Neural crest cell (in vitro differentiated cells): ENCODE measurements at regions not wholly inside any gene's neighbourhood (a gene's known extent, or its start where the extent isn't known, plus 50 kb on each side); places are given as distances from the start of the nearest gene placed in this dataset.

Source experiments
- DNase-seq: peaks from one replicate; pipeline ENCODE4 v3.0.0; 2021; ENCODE audit warnings: low read depth, mixed read lengths, low spot score
- H3K27ac Mint-ChIP-seq: one replicate; pipeline ENCODE4 v1.8.0; 2021; ENCODE audit warnings: mild to moderate bottlenecking, mixed read lengths; ENCODE audit not compliant: unreplicated experiment
- H3K27me3 Mint-ChIP-seq: 2 replicates; pipeline ENCODE4 v1.8.0; 2021; ENCODE audit warnings: low read depth, mild to moderate bottlenecking, mixed read lengths
- H3K36me3 Mint-ChIP-seq: 2 replicates; pipeline ENCODE4 v1.8.0; 2021; ENCODE audit warnings: low read depth, mild to moderate bottlenecking, mixed read lengths
- H3K4me1 Mint-ChIP-seq: 2 replicates; pipeline ENCODE4 v1.8.0; 2021; ENCODE audit warnings: mixed read lengths
- H3K4me3 Mint-ChIP-seq: one replicate; pipeline ENCODE4 v1.8.0; 2021; ENCODE audit warnings: mild to moderate bottlenecking, mixed read lengths
- H3K9me3 Mint-ChIP-seq: 2 replicates; pipeline ENCODE4 v1.8.0; 2021; ENCODE audit warnings: mixed read lengths
- TF ChIP-seq, protein P1 (sequence below): fragments of 200-600 bp; sonication (generic); conservative IDR thresholded peaks from 2 replicates; pipeline ENCODE4 v1.5.0; 2021; ENCODE audit warnings: antibody characterized with exemption, mild to moderate bottlenecking

DNA sequence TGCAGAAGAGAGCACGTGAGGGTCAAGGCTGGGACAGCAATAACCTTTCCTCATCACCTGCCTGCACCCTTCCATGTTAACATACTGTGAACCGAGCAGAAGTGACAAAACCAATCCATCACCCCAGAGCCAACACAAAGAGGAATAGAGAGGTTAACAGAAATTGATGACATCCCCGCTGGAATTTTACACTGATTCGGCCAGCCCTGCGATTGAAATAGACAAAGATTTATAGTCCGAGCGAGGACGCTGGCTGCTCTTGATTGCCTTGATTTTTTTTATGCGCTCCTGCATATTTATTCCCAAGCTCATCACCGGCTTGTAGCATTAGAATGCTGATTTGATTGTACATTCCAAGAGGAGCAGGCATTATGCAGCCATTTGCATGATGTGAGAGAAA, 729.7 kb downstream of the BCL11B start:
- no peak for DNase-seq
- H3K9me3 Mint-ChIP-seq, result no peaks in the 10 kb centered on the region
- H3K4me3 Mint-ChIP-seq, result no peak overlapping the region

DNA sequence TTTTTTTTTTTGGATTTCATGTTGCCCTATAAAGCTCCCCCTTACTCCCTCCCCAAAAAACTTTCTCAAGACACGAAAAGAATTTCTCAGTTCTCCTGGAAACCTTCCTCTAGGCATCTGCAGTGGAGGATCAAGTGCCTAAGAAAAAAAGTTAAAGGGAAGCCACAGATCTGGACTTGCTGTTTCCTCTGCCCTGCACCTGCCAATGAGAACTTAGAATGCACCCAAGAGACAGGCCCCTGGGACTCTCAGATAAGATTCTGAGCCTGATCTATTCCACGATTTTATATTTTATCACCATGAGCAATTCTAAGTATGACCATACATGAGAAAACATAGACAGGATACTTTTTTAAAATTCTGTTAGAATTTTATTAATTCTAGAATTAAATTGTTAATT, 728.9 kb downstream of the BCL11B start:
- no peak for DNase-seq
- Mint-ChIP-seq H3K27me3 (no peaks in the 10 kb centered on the region), H3K4me1 (no peaks in the 10 kb centered on the region), H3K36me3 (no peaks in the 10 kb centered on the region), H3K4me3 (no peak overlapping the region), H3K9me3 (no peaks in the 10 kb centered on the region), H3K27ac (no peak overlapping the region)
- TF ChIP-seq, protein P1, sequence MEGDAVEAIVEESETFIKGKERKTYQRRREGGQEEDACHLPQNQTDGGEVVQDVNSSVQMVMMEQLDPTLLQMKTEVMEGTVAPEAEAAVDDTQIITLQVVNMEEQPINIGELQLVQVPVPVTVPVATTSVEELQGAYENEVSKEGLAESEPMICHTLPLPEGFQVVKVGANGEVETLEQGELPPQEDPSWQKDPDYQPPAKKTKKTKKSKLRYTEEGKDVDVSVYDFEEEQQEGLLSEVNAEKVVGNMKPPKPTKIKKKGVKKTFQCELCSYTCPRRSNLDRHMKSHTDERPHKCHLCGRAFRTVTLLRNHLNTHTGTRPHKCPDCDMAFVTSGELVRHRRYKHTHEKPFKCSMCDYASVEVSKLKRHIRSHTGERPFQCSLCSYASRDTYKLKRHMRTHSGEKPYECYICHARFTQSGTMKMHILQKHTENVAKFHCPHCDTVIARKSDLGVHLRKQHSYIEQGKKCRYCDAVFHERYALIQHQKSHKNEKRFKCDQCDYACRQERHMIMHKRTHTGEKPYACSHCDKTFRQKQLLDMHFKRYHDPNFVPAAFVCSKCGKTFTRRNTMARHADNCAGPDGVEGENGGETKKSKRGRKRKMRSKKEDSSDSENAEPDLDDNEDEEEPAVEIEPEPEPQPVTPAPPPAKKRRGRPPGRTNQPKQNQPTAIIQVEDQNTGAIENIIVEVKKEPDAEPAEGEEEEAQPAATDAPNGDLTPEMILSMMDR, result no peak

More for the DNA sequence above, 729.7 kb downstream of the BCL11B start:
- H3K4me1 Mint-ChIP-seq, result no peaks in the 10 kb centered on the region
- no peaks in the 10 kb centered on the region for H3K36me3 Mint-ChIP-seq
- H3K27ac Mint-ChIP-seq, result no peak overlapping the region
- TF ChIP-seq, protein P1, result no peak
- H3K27me3 Mint-ChIP-seq, result no peaks in the 10 kb centered on the region

DNA sequence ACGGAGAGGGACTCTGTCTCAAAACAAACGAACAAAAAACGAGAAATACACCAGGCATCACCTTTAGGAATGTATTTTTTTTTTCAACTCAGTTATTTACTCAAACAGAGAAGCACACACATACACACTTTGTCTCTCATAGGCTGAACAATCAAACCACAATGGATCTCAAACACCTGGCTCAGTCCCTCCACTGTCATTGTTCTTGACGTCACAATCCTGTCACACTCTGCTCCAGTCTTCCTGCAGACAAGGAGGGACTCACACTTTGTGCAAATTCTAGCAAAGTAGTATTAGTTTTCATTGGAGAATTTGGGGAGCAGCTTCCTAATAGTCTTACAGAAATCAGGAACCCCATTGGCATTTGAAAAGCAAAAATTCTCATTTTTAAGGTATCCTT, 727.8 kb downstream of the BCL11B start:
- H3K27ac Mint-ChIP-seq, result no peak overlapping the region
- no peaks in the 10 kb centered on the region for H3K4me1 Mint-ChIP-seq
- no peaks in the 10 kb centered on the region for H3K27me3 Mint-ChIP-seq
- no peak for DNase-seq
- TF ChIP-seq, protein P1, result no peak
- H3K4me3 Mint-ChIP-seq, result no peak overlapping the region
- no peaks in the 10 kb centered on the region for H3K36me3 Mint-ChIP-seq
- no peaks in the 10 kb centered on the region for H3K9me3 Mint-ChIP-seq

DNA sequence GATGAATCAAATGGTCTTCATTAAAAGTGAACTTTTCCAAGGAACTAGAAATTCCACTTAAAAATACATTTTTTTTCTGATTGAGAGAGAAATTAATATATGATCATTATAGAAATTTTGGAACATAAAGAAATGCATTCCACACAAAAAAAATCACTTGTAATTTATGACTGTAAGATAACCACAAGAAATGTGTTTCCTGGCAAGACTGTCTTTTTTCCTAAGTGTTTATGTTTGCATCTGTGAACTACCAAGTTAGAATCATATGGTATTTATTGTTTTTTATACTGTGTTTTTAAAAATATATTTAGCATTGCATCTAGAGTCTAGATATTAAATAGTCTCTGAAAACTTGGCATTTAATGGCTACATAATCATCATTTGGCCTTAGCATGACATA, 726.8 kb downstream of the BCL11B start:
- Mint-ChIP-seq H3K27ac (no peak overlapping the region), H3K36me3 (no peaks in the 10 kb centered on the region), H3K4me1 (no peaks in the 10 kb centered on the region), H3K4me3 (no peak overlapping the region), H3K9me3 (no peaks in the 10 kb centered on the region), H3K27me3 (no peaks in the 10 kb centered on the region)
- DNase-seq, result no peak
- TF ChIP-seq, protein P1, result no peak

DNA sequence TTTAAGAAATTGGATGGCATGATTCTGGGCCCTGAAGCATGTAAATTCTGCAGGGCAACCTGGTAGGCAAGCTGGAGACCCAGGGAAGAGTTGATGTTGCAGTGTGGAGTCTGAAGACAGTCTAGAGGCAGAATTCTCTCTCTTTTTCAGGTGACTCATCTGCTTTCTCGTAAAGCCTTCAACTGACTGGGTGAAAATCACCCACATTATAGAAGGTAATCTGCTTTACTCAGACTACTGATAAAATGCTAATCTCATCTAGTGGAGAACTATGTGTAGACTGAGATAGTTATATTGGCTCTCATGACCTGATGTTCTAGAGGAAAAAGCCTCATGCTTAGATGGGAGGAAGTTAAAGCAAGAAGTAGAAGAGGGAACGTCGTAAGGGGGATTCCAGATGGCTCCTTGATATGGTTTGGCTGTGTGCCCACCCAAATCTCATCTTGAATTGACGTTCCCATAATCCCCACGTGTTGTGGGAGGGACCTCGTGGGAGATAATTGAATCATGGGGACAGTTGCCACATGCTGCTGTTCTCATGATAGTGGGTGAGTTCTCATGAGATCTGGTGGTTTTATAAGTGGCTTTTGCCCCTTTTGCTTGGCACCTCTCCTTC, 723.8 kb downstream of the BCL11B start:
- no peak overlapping the region for H3K27ac Mint-ChIP-seq
- no peaks in the 10 kb centered on the region for H3K36me3 Mint-ChIP-seq
- no peak overlapping the region for H3K4me3 Mint-ChIP-seq
- DNase-seq, result no peak
- H3K9me3 Mint-ChIP-seq, result no peaks in the 10 kb centered on the region
- H3K4me1 Mint-ChIP-seq, result no peaks in the 10 kb centered on the region
- TF ChIP-seq, protein P1, result no peak
- no peaks in the 10 kb centered on the region for H3K27me3 Mint-ChIP-seq
